Transverse colon (tissue), 4 donors: ENCODE measurements at regions not wholly inside any gene's neighbourhood (a gene's known extent, or its start where the extent isn't known, plus 50 kb on each side); places are given as distances from the start of the nearest gene placed in this dataset.

Experiments
- EP300 ChIP-seq: sonication (generic); formaldehyde crosslinking; IDR thresholded peaks from one replicate; pipeline ENCODE4 v1.6.1; 2017; ENCODE audit warnings: antibody characterized with exemption, low read depth
- POLR2AphosphoS5 ChIP-seq, 3 donors: sonication (generic); formaldehyde crosslinking; IDR thresholded peaks; one replicate each; pipeline ENCODE4 v1.6.1; 2016; ENCODE audit warnings: antibody characterized with exemption in 3 of 3
- TF ChIP-seq, protein P1 (sequence below), 5 experiments: fragments of 200-600 bp in 3 of 5; fragments of 450-650 bp in 2 of 5; sonication (generic) in 3 of 5; IDR thresholded peaks; 1 replicate in 2 of 5; 2 replicates in 3 of 5; pipeline ENCODE4 v1.5.1; 2016 to 2017; ENCODE audit warnings: antibody characterized with exemption in 5 of 5, inconsistent platforms in 3 of 5, mild to moderate bottlenecking in 2 of 5, moderate library complexity in 1 of 5

DNA sequence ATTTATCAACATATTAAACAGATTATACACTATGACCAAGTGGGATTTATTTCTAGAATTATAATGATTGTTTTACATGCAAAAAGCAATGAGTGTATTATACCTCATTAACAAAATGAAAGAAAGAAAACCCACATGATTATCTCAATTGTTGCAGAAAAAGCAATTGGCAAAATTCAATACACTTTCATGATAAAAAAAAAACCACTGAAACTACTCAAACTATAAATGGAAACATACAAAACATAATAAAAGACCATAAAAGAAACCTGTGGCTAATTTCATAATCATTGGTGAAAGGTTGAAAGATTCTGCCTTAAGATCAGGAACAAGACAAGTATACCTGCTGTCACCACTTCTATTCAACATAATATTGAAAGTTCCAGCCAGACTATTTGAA is 325.9 kb downstream of the AKAIN1 start:
- TF ChIP-seq, protein P1, sequence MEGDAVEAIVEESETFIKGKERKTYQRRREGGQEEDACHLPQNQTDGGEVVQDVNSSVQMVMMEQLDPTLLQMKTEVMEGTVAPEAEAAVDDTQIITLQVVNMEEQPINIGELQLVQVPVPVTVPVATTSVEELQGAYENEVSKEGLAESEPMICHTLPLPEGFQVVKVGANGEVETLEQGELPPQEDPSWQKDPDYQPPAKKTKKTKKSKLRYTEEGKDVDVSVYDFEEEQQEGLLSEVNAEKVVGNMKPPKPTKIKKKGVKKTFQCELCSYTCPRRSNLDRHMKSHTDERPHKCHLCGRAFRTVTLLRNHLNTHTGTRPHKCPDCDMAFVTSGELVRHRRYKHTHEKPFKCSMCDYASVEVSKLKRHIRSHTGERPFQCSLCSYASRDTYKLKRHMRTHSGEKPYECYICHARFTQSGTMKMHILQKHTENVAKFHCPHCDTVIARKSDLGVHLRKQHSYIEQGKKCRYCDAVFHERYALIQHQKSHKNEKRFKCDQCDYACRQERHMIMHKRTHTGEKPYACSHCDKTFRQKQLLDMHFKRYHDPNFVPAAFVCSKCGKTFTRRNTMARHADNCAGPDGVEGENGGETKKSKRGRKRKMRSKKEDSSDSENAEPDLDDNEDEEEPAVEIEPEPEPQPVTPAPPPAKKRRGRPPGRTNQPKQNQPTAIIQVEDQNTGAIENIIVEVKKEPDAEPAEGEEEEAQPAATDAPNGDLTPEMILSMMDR (IDR thresholded peaks at IDR 0.05), result no peak
- TF ChIP-seq EP300 (no peak), POLR2AphosphoS5 (IDR thresholded peaks at IDR 0.05) (no peak)
